ENCODE measurements at regions not wholly inside any gene's neighbourhood (a gene's known extent, or its start where the extent isn't known, plus 50 kb on each side); places are given as distances from the start of the nearest gene placed in this dataset.

GRCh38 chr7:145753004-145753403, 363.6 kb upstream of the CNTNAP2 start:
- H3K9ac ChIP-seq (ENCODE audit: low read length) = no peak overlapping the region
- H2AFZ ChIP-seq (ENCODE audit: low read depth, low read length, severe bottlenecking) = no peak overlapping the region
- H3K4me3 ChIP-seq (ENCODE audit: insufficient read depth, low read length, poor library complexity, severe bottlenecking) = no peak overlapping the region
- peaks cover 4% of the 10 kb centered on the region; the same call in 1 of the 2 replicates for H3K9me3 ChIP-seq (ENCODE audit: insufficient read depth, low read length)
- H3K36me3 ChIP-seq (ENCODE audit: low read length) = no peaks in the 10 kb centered on the region
- no peaks in the 10 kb centered on the region for H3F3A ChIP-seq (ENCODE audit: insufficient read depth)
- H3K9me2 ChIP-seq (replicated peaks; ENCODE audit: insufficient read depth, low read length) = no peaks in the 10 kb centered on the region
- H3K79me2 ChIP-seq (ENCODE audit: insufficient read depth, low read length) = no peaks in the 10 kb centered on the region
- TF ChIP-seq EZH2phosphoT487 (conservative IDR thresholded peaks at IDR 0.05; ENCODE audit: low read length) = no peak
- TF ChIP-seq, protein P1, sequence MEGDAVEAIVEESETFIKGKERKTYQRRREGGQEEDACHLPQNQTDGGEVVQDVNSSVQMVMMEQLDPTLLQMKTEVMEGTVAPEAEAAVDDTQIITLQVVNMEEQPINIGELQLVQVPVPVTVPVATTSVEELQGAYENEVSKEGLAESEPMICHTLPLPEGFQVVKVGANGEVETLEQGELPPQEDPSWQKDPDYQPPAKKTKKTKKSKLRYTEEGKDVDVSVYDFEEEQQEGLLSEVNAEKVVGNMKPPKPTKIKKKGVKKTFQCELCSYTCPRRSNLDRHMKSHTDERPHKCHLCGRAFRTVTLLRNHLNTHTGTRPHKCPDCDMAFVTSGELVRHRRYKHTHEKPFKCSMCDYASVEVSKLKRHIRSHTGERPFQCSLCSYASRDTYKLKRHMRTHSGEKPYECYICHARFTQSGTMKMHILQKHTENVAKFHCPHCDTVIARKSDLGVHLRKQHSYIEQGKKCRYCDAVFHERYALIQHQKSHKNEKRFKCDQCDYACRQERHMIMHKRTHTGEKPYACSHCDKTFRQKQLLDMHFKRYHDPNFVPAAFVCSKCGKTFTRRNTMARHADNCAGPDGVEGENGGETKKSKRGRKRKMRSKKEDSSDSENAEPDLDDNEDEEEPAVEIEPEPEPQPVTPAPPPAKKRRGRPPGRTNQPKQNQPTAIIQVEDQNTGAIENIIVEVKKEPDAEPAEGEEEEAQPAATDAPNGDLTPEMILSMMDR (IDR thresholded peaks at IDR 0.05; ENCODE audit: insufficient read depth, low read length, poor library complexity, severe bottlenecking) = no peak
- H3K4me2 ChIP-seq (ENCODE audit: low read depth, low read length, poor library complexity, severe bottlenecking) = no peak overlapping the region
- no peaks in the 10 kb centered on the region for H4K20me1 ChIP-seq (ENCODE audit: low read depth, low read length)
- no peaks in the 10 kb centered on the region for H3K27me3 ChIP-seq (ENCODE audit: low read length)
- no peak overlapping the region for H3K27ac ChIP-seq (ENCODE audit: low read depth, low read length)

- no peak overlapping the region for H3K9ac ChIP-seq (ENCODE audit: low read length)
- no peaks in the 10 kb centered on the region for H4K20me1 ChIP-seq (ENCODE audit: low read depth, low read length)
- H3K79me2 ChIP-seq (ENCODE audit: insufficient read depth, low read length) = no peaks in the 10 kb centered on the region
- no peak overlapping the region for H3K4me2 ChIP-seq (ENCODE audit: low read depth, low read length, poor library complexity, severe bottlenecking)
- no peaks in the 10 kb centered on the region for H3F3A ChIP-seq (ENCODE audit: insufficient read depth)
- no peaks in the 10 kb centered on the region for H3K36me3 ChIP-seq (ENCODE audit: low read length)
- TF ChIP-seq, protein P1 (IDR thresholded peaks at IDR 0.05; ENCODE audit: insufficient read depth, low read length, poor library complexity, severe bottlenecking) = no peak
- no peak for TF ChIP-seq EZH2phosphoT487 (conservative IDR thresholded peaks at IDR 0.05; ENCODE audit: low read length)
- H3K9me2 ChIP-seq (replicated peaks; ENCODE audit: insufficient read depth, low read length) = no peaks in the 10 kb centered on the region; the same call in 1 of the 2 replicates
- no peaks in the 10 kb centered on the region for H3K27me3 ChIP-seq (ENCODE audit: low read length)
- H2AFZ ChIP-seq (ENCODE audit: low read depth, low read length, severe bottlenecking) = no peak overlapping the region
- no peak overlapping the region for H3K27ac ChIP-seq (ENCODE audit: low read depth, low read length)
- no peaks in the 10 kb centered on the region for H3K9me3 ChIP-seq (ENCODE audit: insufficient read depth, low read length)
- no peak overlapping the region for H3K4me3 ChIP-seq (ENCODE audit: insufficient read depth, low read length, poor library complexity, severe bottlenecking)
Observed at GRCh38 chr7:145737617-145738016, 379.0 kb upstream of the CNTNAP2 start.

DNA sequence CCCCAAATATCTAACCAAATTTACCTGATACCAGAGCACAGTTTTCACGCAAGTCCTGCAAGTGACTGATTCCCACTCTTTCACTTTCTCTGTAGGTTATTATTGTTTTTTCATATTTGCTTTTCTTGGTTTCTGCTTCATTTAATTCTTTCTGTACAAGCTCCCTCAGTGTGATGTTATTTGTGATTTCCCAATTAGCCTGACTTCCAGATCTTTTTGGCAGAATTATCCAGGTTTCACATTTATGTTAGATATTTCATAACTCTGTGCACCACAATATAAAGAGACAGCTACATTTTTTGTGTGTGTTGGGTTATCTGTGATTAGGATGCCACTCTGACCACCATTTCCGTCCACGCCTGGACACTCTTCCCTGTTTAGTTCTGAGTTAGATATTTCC, 381.5 kb upstream of the CNTNAP2 start:
- no peaks in the 10 kb centered on the region for H3K9me3 ChIP-seq (ENCODE audit: insufficient read depth, low read length)
- H2AFZ ChIP-seq (ENCODE audit: low read depth, low read length, severe bottlenecking) = no peak overlapping the region
- no peak for TF ChIP-seq EZH2phosphoT487 (conservative IDR thresholded peaks at IDR 0.05; ENCODE audit: low read length)
- TF ChIP-seq, protein P1 (IDR thresholded peaks at IDR 0.05; ENCODE audit: insufficient read depth, low read length, poor library complexity, severe bottlenecking) = no peak
- no peaks in the 10 kb centered on the region for H3K27me3 ChIP-seq (ENCODE audit: low read length)
- no peaks in the 10 kb centered on the region for H4K20me1 ChIP-seq (ENCODE audit: low read depth, low read length)
- H3K4me3 ChIP-seq (ENCODE audit: insufficient read depth, low read length, poor library complexity, severe bottlenecking) = no peak overlapping the region
- H3K9me2 ChIP-seq (replicated peaks; ENCODE audit: insufficient read depth, low read length) = no peaks in the 10 kb centered on the region; the same call in 1 of the 2 replicates
- no peaks in the 10 kb centered on the region for H3K36me3 ChIP-seq (ENCODE audit: low read length)
- no peaks in the 10 kb centered on the region for H3K79me2 ChIP-seq (ENCODE audit: insufficient read depth, low read length)
- H3K27ac ChIP-seq (ENCODE audit: low read depth, low read length) = no peak overlapping the region
- no peaks in the 10 kb centered on the region for H3F3A ChIP-seq (ENCODE audit: insufficient read depth)
- H3K9ac ChIP-seq (ENCODE audit: low read length) = no peak overlapping the region
- no peak overlapping the region for H3K4me2 ChIP-seq (ENCODE audit: low read depth, low read length, poor library complexity, severe bottlenecking)

All from SU-DHL-6 (cell line).